Uterus (tissue), 2 donors: ENCODE measurements at regions not wholly inside any gene's neighbourhood (a gene's known extent, or its start where the extent isn't known, plus 50 kb on each side); places are given as distances from the start of the nearest gene placed in this dataset.
"Not testable (repeated sequence)": the region's sequence is repeated elsewhere in the genome, so short reads cannot be mapped to it uniquely, and the experiment has no call there.

ENCODE experiments used
- POLR2A ChIP-seq, 2 donors: fragments of 450-650 bp; IDR thresholded peaks; one replicate each; pipeline ENCODE4 v1.6.1; 2016; ENCODE audit warnings: antibody characterized with exemption in 2 of 2, mild to moderate bottlenecking in 1 of 2, moderate library complexity in 1 of 2
- TF ChIP-seq, protein P1 (sequence below), 4 experiments: fragments of 200-600 bp in 2 of 4; fragments of 450-650 bp in 2 of 4; sonication (generic) in 2 of 4; IDR thresholded peaks; one replicate each; pipeline ENCODE4 v1.5.1; 2016 to 2019; ENCODE audit warnings: antibody characterized with exemption in 4 of 4, mild to moderate bottlenecking in 2 of 4, moderate library complexity in 1 of 4

DNA sequence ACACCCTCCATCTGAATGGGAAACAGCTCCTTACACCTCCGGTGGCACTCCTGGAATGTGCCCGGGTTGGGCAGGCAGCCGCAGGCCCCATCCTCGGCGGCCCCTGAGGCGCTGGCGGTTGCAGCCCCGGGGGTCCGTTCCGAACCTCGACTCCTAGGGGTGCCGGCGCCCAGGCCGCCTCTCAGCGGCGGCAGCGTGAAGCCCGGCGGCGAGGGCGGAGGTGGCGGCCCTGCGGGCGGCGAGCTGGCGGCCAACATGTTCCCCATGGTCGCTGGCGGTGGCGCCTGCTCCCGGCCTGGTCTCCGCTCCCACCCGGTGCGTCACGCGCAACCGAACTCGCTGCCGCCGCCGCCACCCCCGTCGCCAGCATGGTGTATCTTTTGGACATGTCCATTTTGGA is 165.2 kb downstream of the POTEH start:
- TF ChIP-seq, protein P1, sequence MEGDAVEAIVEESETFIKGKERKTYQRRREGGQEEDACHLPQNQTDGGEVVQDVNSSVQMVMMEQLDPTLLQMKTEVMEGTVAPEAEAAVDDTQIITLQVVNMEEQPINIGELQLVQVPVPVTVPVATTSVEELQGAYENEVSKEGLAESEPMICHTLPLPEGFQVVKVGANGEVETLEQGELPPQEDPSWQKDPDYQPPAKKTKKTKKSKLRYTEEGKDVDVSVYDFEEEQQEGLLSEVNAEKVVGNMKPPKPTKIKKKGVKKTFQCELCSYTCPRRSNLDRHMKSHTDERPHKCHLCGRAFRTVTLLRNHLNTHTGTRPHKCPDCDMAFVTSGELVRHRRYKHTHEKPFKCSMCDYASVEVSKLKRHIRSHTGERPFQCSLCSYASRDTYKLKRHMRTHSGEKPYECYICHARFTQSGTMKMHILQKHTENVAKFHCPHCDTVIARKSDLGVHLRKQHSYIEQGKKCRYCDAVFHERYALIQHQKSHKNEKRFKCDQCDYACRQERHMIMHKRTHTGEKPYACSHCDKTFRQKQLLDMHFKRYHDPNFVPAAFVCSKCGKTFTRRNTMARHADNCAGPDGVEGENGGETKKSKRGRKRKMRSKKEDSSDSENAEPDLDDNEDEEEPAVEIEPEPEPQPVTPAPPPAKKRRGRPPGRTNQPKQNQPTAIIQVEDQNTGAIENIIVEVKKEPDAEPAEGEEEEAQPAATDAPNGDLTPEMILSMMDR (IDR thresholded peaks at IDR 0.05), result not testable (repeated sequence)
- not testable (repeated sequence) for TF ChIP-seq POLR2A (IDR thresholded peaks at IDR 0.05)
